ENCODE measurements at regions not wholly inside any gene's neighbourhood (a gene's known extent, or its start where the extent isn't known, plus 50 kb on each side); places are given as distances from the start of the nearest gene placed in this dataset.

- DNase-seq = no peak
Observed at GRCh38 chr13:64339373-64340063, 2890.6 kb downstream of the PCDH9 start.

- no peak for DNase-seq
Observed at GRCh38 chr13:64338671-64339070, 2891.5 kb downstream of the PCDH9 start.

GRCh38 chr13:64333888-64334287, 2896.2 kb downstream of the PCDH9 start:
- DNase-seq = no peak

GRCh38 chr13:64332048-64332447, 2898.1 kb downstream of the PCDH9 start:
- DNase-seq = no peak

- DNase-seq = no peak
Observed at GRCh38 chr13:64327505-64328194, 2902.5 kb downstream of the PCDH9 start.

- DNase-seq = no peak
Observed at GRCh38 chr13:64314331-64314730, 2898.7 kb upstream of the PCDH20 start.

GRCh38 chr13:64311948-64312347, 2896.3 kb upstream of the PCDH20 start:
- DNase-seq = no peak

GRCh38 chr13:64311112-64311511, 2895.5 kb upstream of the PCDH20 start:
- DNase-seq = no peak

GRCh38 chr13:64305246-64305645, 2889.6 kb upstream of the PCDH20 start:
- no peak for DNase-seq

GRCh38 chr13:64300239-64300638, 2884.6 kb upstream of the PCDH20 start:
- DNase-seq = no peak

- DNase-seq = no peak
Observed at GRCh38 chr13:64293923-64294322, 2878.3 kb upstream of the PCDH20 start.

GRCh38 chr13:64289702-64290101, 2874.1 kb upstream of the PCDH20 start:
- no peak for DNase-seq

GRCh38 chr13:64283926-64284325, 2868.3 kb upstream of the PCDH20 start:
- no peak for DNase-seq

- DNase-seq = no peak
Observed at GRCh38 chr13:64278493-64278892, 2862.8 kb upstream of the PCDH20 start.

GRCh38 chr13:64277097-64277496, 2861.4 kb upstream of the PCDH20 start:
- no peak for DNase-seq

- DNase-seq = no peak
Observed at GRCh38 chr13:64276232-64276631, 2860.6 kb upstream of the PCDH20 start.

- DNase-seq = no peak
Observed at GRCh38 chr13:64274481-64275217, 2859.0 kb upstream of the PCDH20 start.

GRCh38 chr13:64273780-64274179, 2858.1 kb upstream of the PCDH20 start:
- no peak for DNase-seq

GRCh38 chr13:64272681-64273080, 2857.0 kb upstream of the PCDH20 start:
- DNase-seq = no peak

GRCh38 chr13:64266024-64266423, 2850.4 kb upstream of the PCDH20 start:
- no peak for DNase-seq

GRCh38 chr13:64263285-64263684, 2847.6 kb upstream of the PCDH20 start:
- no peak for DNase-seq

- DNase-seq = no peak
Observed at GRCh38 chr13:64256751-64257150, 2841.1 kb upstream of the PCDH20 start.

GRCh38 chr13:64255988-64256387, 2840.3 kb upstream of the PCDH20 start:
- no peak for DNase-seq

Data from activated T-cell treated with anti-CD3 and anti-CD28 coated beads, Interleukin-2, amount 50 U/mL, for 48 hours (primary cell).